ENCODE measurements at regions not wholly inside any gene's neighbourhood (a gene's known extent, or its start where the extent isn't known, plus 50 kb on each side); places are given as distances from the start of the nearest gene placed in this dataset.

DNA sequence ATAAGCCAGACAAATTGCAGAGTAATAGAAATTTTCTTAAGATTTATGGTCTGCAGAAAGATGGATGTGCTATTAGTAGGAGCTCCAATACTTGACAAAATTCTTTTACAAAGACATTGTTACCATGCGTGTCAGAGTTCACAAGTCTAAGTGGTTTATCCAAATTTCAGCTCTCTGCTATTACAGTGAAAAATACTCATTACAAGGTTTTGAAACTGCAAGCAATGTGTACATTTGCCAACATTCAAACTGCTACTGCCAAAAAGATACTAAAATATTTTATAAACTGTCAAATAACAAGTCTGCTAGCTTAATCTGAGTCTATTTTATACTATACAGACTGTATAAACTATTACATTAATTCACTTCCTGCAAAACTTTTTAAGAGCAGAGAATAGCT lies 1341.5 kb upstream of the ACVR2A start:
- peaks cover 22 to 24% of the 10 kb centered on the region in 2 experiments for H3K4me1 Mint-ChIP-seq
- no peaks in the 10 kb centered on the region for H4K20me1 ChIP-seq (ENCODE audit: control insufficient read depth, insufficient read depth, insufficient read length)
- H3K23ac ChIP-seq (ENCODE audit: insufficient read length, low read depth, low read length): no peak overlapping the region
- no peak overlapping the region for H4K91ac ChIP-seq (ENCODE audit: insufficient read length, low read depth, low read length)
- no peak for DNase-seq
- no peak overlapping the region for H2BK12ac ChIP-seq (ENCODE audit: insufficient read length, low read depth, low read length)
- H4K8ac ChIP-seq (replicated peaks; ENCODE audit: insufficient read length, low read depth, low read length): no peak overlapping the region
- H3K18ac ChIP-seq (ENCODE audit: insufficient read length, low read depth, low read length): no peak overlapping the region
- H3K4me2 ChIP-seq (ENCODE audit: insufficient read depth, insufficient read length, low read length): no peak overlapping the region
- no peak overlapping the region for H2BK120ac ChIP-seq (ENCODE audit: low read depth, low read length, poor library complexity, severe bottlenecking)
- peaks cover 0 to 2% (median 0%) of the 10 kb centered on the region in 3 experiments; a peak in 1 of 7 replicates for H3K36me3 Mint-ChIP-seq (ENCODE audit: insufficient read depth in 1 of 3, low read depth in 3 of 3)
- no peak overlapping the region for H2AFZ ChIP-seq (ENCODE audit: low read length)
- no peak overlapping the region for H2BK5ac ChIP-seq (ENCODE audit: insufficient read length, low read length)
- no peak overlapping the region for H2AK5ac ChIP-seq (ENCODE audit: insufficient read length, low read length)
- no peak overlapping the region for H3K27ac Mint-ChIP-seq
- H3K27ac ChIP-seq (ENCODE audit: insufficient read length, low read depth, low read length): no peak overlapping the region
- no peak overlapping the region for H4K5ac ChIP-seq (ENCODE audit: insufficient read length, low read depth, low read length)
- no peaks in the 10 kb centered on the region for H3K79me1 ChIP-seq (ENCODE audit: insufficient read depth, low read depth, low read length, poor library complexity, severe bottlenecking)
- H2BK20ac ChIP-seq (ENCODE audit: low read depth, low read length, poor library complexity, severe bottlenecking): no peak overlapping the region
- no peak overlapping the region for H3K9ac ChIP-seq (ENCODE audit: extremely low read depth, insufficient read length, low read length)
- H3K27me3 ChIP-seq (ENCODE audit: insufficient read depth, low read length): no peaks in the 10 kb centered on the region
- H3K9me3 Mint-ChIP-seq: no peaks in the 10 kb centered on the region
- H3K4me1 ChIP-seq (ENCODE audit: insufficient read depth, low read length): no peaks in the 10 kb centered on the region
- WGBS (ENCODE audit: extremely low coverage, insufficient read length, low lambda C conversion rate): no CpG with 5 or more reads among the region's 1 CpG
- H3K4ac ChIP-seq (ENCODE audit: low read depth, low read length): no peak overlapping the region
- H3K9me3 ChIP-seq (ENCODE audit: control insufficient read depth, low read depth, low read length): no peaks in the 10 kb centered on the region
- no peak overlapping the region for H3K56ac ChIP-seq (ENCODE audit: insufficient read length, low read depth, low read length)
- H3K23me2 ChIP-seq (ENCODE audit: insufficient read length, low read depth, low read length, poor library complexity, severe bottlenecking): no peaks in the 10 kb centered on the region
- TF ChIP-seq, protein P1, sequence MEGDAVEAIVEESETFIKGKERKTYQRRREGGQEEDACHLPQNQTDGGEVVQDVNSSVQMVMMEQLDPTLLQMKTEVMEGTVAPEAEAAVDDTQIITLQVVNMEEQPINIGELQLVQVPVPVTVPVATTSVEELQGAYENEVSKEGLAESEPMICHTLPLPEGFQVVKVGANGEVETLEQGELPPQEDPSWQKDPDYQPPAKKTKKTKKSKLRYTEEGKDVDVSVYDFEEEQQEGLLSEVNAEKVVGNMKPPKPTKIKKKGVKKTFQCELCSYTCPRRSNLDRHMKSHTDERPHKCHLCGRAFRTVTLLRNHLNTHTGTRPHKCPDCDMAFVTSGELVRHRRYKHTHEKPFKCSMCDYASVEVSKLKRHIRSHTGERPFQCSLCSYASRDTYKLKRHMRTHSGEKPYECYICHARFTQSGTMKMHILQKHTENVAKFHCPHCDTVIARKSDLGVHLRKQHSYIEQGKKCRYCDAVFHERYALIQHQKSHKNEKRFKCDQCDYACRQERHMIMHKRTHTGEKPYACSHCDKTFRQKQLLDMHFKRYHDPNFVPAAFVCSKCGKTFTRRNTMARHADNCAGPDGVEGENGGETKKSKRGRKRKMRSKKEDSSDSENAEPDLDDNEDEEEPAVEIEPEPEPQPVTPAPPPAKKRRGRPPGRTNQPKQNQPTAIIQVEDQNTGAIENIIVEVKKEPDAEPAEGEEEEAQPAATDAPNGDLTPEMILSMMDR (conservative IDR thresholded peaks at IDR 0.05): no peak
- H3K27me3 Mint-ChIP-seq (ENCODE audit: low read depth): no peaks in the 10 kb centered on the region
- H3K4me3 Mint-ChIP-seq: no peak overlapping the region
- H3K14ac ChIP-seq (ENCODE audit: insufficient read depth, low read length): no peak overlapping the region
- no peak overlapping the region for H2BK15ac ChIP-seq (ENCODE audit: low read depth, low read length)
- no peak overlapping the region for H3T11ph ChIP-seq (ENCODE audit: low read length)
- no peaks in the 10 kb centered on the region for H3K79me2 ChIP-seq (ENCODE audit: insufficient read depth, low read length)
